Aorta (tissue), 5 donors: ENCODE measurements at regions not wholly inside any gene's neighbourhood (a gene's known extent, or its start where the extent isn't known, plus 50 kb on each side); places are given as distances from the start of the nearest gene placed in this dataset.

Source experiments
- ATAC-seq: fragments of 200-7000 bp; cut with Tn5 transposase; one replicate; pipeline ENCODE4 v1.9.1; 2022; ENCODE audit warnings: moderate library complexity; ENCODE audit not compliant: low FRiP score
- DNase-seq, 2 donors: peaks; one replicate each; pipeline ENCODE4 v3.0.0-alpha.2; 2020
- H3K27ac ChIP-seq, 2 donors: one replicate each; pipeline ENCODE4 v1.5.1; 2013; ENCODE audit warnings: low read length in 2 of 2, mild to moderate bottlenecking in 2 of 2, moderate library complexity in 2 of 2, control low read depth in 1 of 2, inconsistent platforms in 1 of 2, low read depth in 1 of 2
- H3K27me3 ChIP-seq, 2 donors: one replicate each; pipeline ENCODE4 v1.6.1; 2013; ENCODE audit warnings: control low read depth in 1 of 2, low read length in 1 of 2, mild to moderate bottlenecking in 1 of 2, moderate library complexity in 1 of 2; ENCODE audit not compliant: insufficient read depth in 2 of 2, control insufficient read depth in 1 of 2
- H3K36me3 ChIP-seq, 2 donors: one replicate each; pipeline ENCODE4 v1.6.1; 2013; ENCODE audit warnings: control low read depth in 1 of 2, low read length in 1 of 2, mild to moderate bottlenecking in 1 of 2; ENCODE audit not compliant: insufficient read depth in 2 of 2, control insufficient read depth in 1 of 2
- H3K4me1 ChIP-seq, 2 donors: one replicate each; pipeline ENCODE4 v1.6.1; 2013; ENCODE audit warnings: low read length in 2 of 2, control low read depth in 1 of 2, mild to moderate bottlenecking in 1 of 2, moderate library complexity in 1 of 2; ENCODE audit not compliant: insufficient read depth in 2 of 2, control insufficient read depth in 1 of 2
- H3K4me3 ChIP-seq, 2 donors: one replicate each; pipeline ENCODE4 v1.5.1; 2013; ENCODE audit warnings: low read length in 2 of 2, control low read depth in 1 of 2, mild to moderate bottlenecking in 1 of 2
- H3K9me3 ChIP-seq: one replicate; pipeline ENCODE4 v1.6.1; 2013; ENCODE audit warnings: mild to moderate bottlenecking, low read length; ENCODE audit not compliant: control insufficient read depth
- WGBS, 2 donors: extraction: QIAGEN DNeasy Blood & Tissue Kit; methylation state at CpG; one replicate each; pipeline ENCODE4 v1.1.7; 2013; 5-methylcytosine and 5-hydroxymethylcytosine counted together
- intact Hi-C, 2 donors: fragments of 100-400 bp; cut with DNase I; formaldehyde crosslinking; loops; one replicate each; pipeline versions ENCODE4 v1.14.2 to v1.15.0; 2022
- donor health status: healthy with polysubstance abuse.
- donor health status: Bipolar disorder and iron deficiency.
- donor health status: DM: no; HTN: no; CAD: no.
- donor health status: DM: no; HTN: no; CAD: no.
- donor health status: DM: yes; HTN: yes; CAD: no.

- no peak for DNase-seq
- Histone ChIP-seq H3K4me3 (no peak overlapping the region), H3K27me3 (no peaks in the 10 kb centered on the region), H3K9me3 (no peaks in the 10 kb centered on the region), H3K27ac (no peak overlapping the region), H3K4me1 (no peaks in the 10 kb centered on the region), H3K36me3 (no peaks in the 10 kb centered on the region)
- intact Hi-C loops: no loop called here
- WGBS, 2 donors: 75% methylated on average over 5 of the region's 5 CpGs
- no peak for ATAC-seq
Measured at GRCh38 chr10:2487921-2488320, 579.4 kb upstream of the PFKP start.

DNA sequence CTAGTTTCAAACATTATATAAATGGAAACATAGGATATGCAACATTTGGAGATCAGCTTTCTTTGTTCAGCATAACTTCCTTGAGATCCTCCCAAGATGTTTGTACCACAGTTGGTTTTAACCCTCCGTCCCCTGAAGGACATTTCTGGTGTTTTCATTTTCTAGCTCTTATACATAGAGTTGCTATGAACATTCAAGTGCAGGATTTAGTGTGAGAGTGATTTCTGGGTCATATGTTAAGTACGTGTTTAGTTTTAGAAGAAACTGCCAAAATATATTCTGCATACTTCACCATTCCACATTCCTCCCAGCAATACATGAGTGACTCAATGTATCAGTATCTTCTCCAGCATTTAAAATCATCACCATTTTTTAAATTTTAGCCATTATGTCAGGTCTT is 588.7 kb upstream of the PFKP start:
- Histone ChIP-seq H3K27me3 (no peaks in the 10 kb centered on the region), H3K4me1 (no peaks in the 10 kb centered on the region), H3K4me3 (no peak overlapping the region), H3K9me3 (peaks cover 3% of the 10 kb centered on the region), H3K36me3 (no peaks in the 10 kb centered on the region), H3K27ac (no peak overlapping the region)
- DNase-seq (no peak), ATAC-seq (no peak)
- intact Hi-C loops: no loop called here
- 29 to 39% methylated on average over 2 of the region's 2 CpGs for WGBS, 2 donors

DNA sequence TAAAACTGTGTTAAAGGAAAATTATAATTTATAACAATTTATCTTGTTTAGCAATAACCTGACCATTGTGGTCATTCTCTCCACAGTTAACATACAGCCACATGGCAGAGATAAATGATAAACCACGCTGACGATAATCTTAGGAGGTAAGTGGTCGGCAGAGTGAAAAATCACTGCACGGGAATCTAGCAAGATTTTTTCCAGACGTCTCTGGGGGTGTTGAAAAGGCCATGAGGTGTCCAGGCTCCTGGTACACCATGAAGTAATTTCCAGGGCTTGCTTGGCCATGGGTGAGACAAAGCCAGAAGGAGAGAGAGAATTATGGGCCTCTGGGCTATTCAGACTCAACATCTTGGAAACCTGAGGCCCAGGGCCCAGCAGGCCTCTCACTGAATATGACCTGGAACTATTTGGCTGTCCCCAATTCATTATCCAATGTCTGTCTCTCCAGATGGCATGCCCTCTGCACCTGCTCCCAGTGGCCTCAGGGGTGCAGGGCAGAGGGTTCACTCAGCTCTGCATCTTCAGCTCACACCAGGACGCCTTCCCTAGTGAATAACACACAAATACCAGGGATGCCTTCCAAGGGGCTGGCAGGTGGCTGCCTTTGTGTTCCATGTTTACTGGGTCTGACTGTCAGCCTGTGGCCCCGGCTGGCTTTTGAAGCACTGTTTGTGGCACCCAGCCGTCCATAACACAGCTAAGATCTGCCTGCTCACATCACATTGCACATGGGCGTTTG is 590.4 kb upstream of the PFKP start:
- Histone ChIP-seq H3K27ac (no peak overlapping the region), H3K4me3 (no peak overlapping the region), H3K9me3 (peaks cover 3% of the 10 kb centered on the region), H3K4me1 (no peaks in the 10 kb centered on the region), H3K36me3 (no peaks in the 10 kb centered on the region), H3K27me3 (no peaks in the 10 kb centered on the region)
- DNase-seq: no peak
- no peak for ATAC-seq
- intact Hi-C loops: no loop called here
- 29 to 38% methylated on average over 9 of the region's 9 CpGs for WGBS, 2 donors

GRCh38 chr10:2476218-2476811 is 591.0 kb upstream of the PFKP start:
- intact Hi-C loops: no loop called here
- H3K27me3 ChIP-seq: no peaks in the 10 kb centered on the region
- no peak overlapping the region for H3K27ac ChIP-seq
- WGBS, 2 donors: 50 to 55% methylated on average over 15 of the region's 15 CpGs
- ATAC-seq (no peak), DNase-seq (no peak)
- no peaks in the 10 kb centered on the region for H3K36me3 ChIP-seq
- H3K9me3 ChIP-seq: peaks cover 3% of the 10 kb centered on the region
- H3K4me3 ChIP-seq: no peak overlapping the region
- H3K4me1 ChIP-seq: no peaks in the 10 kb centered on the region

- DNase-seq: no peak
- H3K36me3 ChIP-seq: no peaks in the 10 kb centered on the region
- ATAC-seq: no peak
- H3K4me3 ChIP-seq: no peak overlapping the region
- no peak overlapping the region for H3K27ac ChIP-seq
- intact Hi-C loops: no loop called here
- peaks cover 3% of the 10 kb centered on the region for H3K9me3 ChIP-seq
- H3K4me1 ChIP-seq: no peaks in the 10 kb centered on the region
- H3K27me3 ChIP-seq: no peaks in the 10 kb centered on the region
- 36 to 39% methylated on average over 6 of the region's 6 CpGs for WGBS, 2 donors
Measured at GRCh38 chr10:2475711-2476217, 591.6 kb upstream of the PFKP start.

DNA sequence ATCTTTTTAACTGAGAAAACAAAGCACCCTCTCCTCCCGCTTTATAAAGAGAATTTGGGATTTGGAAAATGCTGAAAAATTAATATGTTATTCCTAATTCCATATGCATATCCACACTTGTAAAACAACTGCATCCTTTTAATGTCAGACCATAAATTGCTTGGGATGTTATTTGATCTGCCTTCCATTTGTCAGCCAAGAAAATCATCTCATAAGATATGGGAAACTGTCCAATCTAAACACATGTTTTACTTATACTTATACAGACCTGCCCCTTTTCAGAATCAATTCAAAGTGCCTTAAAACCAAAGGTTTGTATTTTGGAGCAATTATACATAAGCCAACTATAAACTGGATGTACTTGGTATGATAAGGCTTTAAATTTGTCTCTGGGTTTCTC is 595.5 kb upstream of the PFKP start:
- intact Hi-C loops: no loop called here
- ATAC-seq (no peak), DNase-seq (no peak)
- no peaks in the 10 kb centered on the region for H3K36me3 ChIP-seq
- peaks cover 4% of the 10 kb centered on the region for H3K9me3 ChIP-seq
- H3K4me3 ChIP-seq: no peak overlapping the region
- H3K27ac ChIP-seq: no peak overlapping the region
- no peaks in the 10 kb centered on the region for H3K4me1 ChIP-seq
- WGBS, 2 donors: 83 to 87% methylated on average over 1 of the region's 1 CpG
- no peaks in the 10 kb centered on the region for H3K27me3 ChIP-seq

GRCh38 chr10:2469802-2470201 is 597.5 kb upstream of the PFKP start:
- 49 to 64% methylated on average over 2 of the region's 2 CpGs for WGBS, 2 donors
- intact Hi-C loops: no loop called here
- Histone ChIP-seq H3K9me3 (peaks cover 3% of the 10 kb centered on the region), H3K27ac (no peak overlapping the region), H3K36me3 (no peaks in the 10 kb centered on the region), H3K4me3 (no peak overlapping the region), H3K4me1 (no peaks in the 10 kb centered on the region), H3K27me3 (no peaks in the 10 kb centered on the region)
- no peak for ATAC-seq
- DNase-seq: no peak

GRCh38 chr10:2464483-2464882 is 602.9 kb upstream of the PFKP start:
- Histone ChIP-seq H3K27me3 (no peaks in the 10 kb centered on the region), H3K9me3 (no peaks in the 10 kb centered on the region), H3K36me3 (no peaks in the 10 kb centered on the region), H3K27ac (no peak overlapping the region), H3K4me1 (no peaks in the 10 kb centered on the region), H3K4me3 (no peak overlapping the region)
- ATAC-seq (no peak), DNase-seq (no peak)
- intact Hi-C loops: no loop called here

DNA sequence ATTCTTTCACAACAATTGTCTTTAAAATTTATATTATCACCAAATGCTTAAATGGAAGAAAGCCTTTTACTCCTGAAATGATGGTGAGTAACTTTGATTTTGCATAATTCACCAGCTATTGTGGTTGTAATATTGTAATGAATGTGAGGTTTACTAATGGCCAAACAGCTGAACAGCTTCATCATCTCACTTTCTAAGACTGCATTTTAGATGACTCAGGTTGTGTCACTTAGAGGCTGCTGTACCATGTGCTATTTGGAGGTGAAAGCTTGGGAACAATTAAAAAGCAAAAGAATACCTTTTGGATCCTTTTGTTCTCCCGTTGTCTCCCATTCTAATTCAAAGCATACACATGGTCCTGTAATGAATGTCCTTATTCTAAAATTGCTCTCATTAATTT is 604.0 kb upstream of the PFKP start:
- no peak for ATAC-seq
- Histone ChIP-seq H3K36me3 (no peaks in the 10 kb centered on the region), H3K27me3 (no peaks in the 10 kb centered on the region), H3K9me3 (no peaks in the 10 kb centered on the region), H3K27ac (no peak overlapping the region), H3K4me3 (no peak overlapping the region), H3K4me1 (no peaks in the 10 kb centered on the region)
- WGBS, 2 donors: 74 to 82% methylated on average over 1 of the region's 1 CpG
- no peak for DNase-seq
- intact Hi-C loops: no loop called here
